ENCODE measurements at regions not wholly inside any gene's neighbourhood (a gene's known extent, or its start where the extent isn't known, plus 50 kb on each side); places are given as distances from the start of the nearest gene placed in this dataset.

DNA sequence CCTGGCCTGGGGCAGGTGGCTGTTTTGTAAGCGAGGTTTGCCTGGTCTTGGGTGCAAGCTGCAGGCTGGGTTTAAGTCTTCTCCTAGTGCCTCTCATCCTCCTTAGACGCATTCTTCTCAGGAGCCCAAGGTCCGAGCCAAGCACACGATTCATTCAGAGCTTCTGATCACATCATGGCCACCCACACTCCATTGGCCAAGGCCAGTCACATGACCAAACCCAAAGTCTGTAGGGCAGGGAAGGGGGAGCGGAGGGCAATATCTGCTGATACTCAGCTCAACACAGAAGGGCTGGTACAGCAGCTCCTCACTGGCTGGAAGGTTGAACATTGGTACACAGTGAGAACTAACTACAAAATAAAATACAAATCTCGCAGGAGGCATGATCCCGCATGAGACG lies 177.2 kb upstream of the AFDN start:
- no peak for TF ChIP-seq ZNF555 (tag by site-specific recombination; conservative IDR thresholded peaks at IDR 0.05)
- TF ChIP-seq ZNF600 (tag by site-specific recombination; IDR thresholded peaks at IDR 0.05), result no peak
- no peak for TF ChIP-seq GLI2 (tag by site-specific recombination; IDR thresholded peaks at IDR 0.05; ENCODE audit: borderline replicate concordance, low read depth)
- no peak for TF ChIP-seq ZNF174 (tag by site-specific recombination; IDR thresholded peaks at IDR 0.05)
- no peak for TF ChIP-seq ZNF514 (tag by site-specific recombination; IDR thresholded peaks at IDR 0.05)
- TF ChIP-seq ZNF707 (tag by site-specific recombination; IDR thresholded peaks at IDR 0.05), result no peak
- TF ChIP-seq, protein P1, sequence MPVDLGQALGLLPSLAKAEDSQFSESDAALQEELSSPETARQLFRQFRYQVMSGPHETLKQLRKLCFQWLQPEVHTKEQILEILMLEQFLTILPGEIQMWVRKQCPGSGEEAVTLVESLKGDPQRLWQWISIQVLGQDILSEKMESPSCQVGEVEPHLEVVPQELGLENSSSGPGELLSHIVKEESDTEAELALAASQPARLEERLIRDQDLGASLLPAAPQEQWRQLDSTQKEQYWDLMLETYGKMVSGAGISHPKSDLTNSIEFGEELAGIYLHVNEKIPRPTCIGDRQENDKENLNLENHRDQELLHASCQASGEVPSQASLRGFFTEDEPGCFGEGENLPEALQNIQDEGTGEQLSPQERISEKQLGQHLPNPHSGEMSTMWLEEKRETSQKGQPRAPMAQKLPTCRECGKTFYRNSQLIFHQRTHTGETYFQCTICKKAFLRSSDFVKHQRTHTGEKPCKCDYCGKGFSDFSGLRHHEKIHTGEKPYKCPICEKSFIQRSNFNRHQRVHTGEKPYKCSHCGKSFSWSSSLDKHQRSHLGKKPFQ (tag by site-specific recombination; IDR thresholded peaks at IDR 0.05), result no peak
- no peak for TF ChIP-seq ZNF529 (tag by site-specific recombination; IDR thresholded peaks at IDR 0.05; ENCODE audit: insufficient replicate concordance)
- TF ChIP-seq ZNF777 (tag by site-specific recombination; IDR thresholded peaks at IDR 0.05; ENCODE audit: borderline replicate concordance), result no peak
- no peak for TF ChIP-seq ZNF2 (tag by site-specific recombination; IDR thresholded peaks at IDR 0.05)
- TF ChIP-seq ZNF560 (tag by site-specific recombination; IDR thresholded peaks at IDR 0.05; ENCODE audit: borderline replicate concordance), result no peak
- TF ChIP-seq ZNF157 (tag by site-specific recombination; IDR thresholded peaks at IDR 0.05), result no peak
- no peak for TF ChIP-seq ZNF654 (tag by site-specific recombination; IDR thresholded peaks at IDR 0.05; ENCODE audit: low read depth)
- TF ChIP-seq KLF9 (tag by site-specific recombination; IDR thresholded peaks at IDR 0.05; ENCODE audit: low read depth), result no peak
- TF ChIP-seq ZBTB7A (tag by site-specific recombination; IDR thresholded peaks at IDR 0.05; ENCODE audit: low read depth), result no peak
- Histone ChIP-seq H3K4me1 (ENCODE audit: control insufficient read depth, insufficient read depth, low read length) (no peaks in the 10 kb centered on the region), H3K4me3 (ENCODE audit: low read depth, low read length) (no peak overlapping the region), H3K36me3 (ENCODE audit: control insufficient read depth in 2 of 2, insufficient read depth in 1 of 2, low read length in 2 of 2) (no peaks in the 10 kb centered on the region), H3K9me3 (ENCODE audit: control insufficient read depth, insufficient read depth, low read depth, low read length) (no peaks in the 10 kb centered on the region), H3K27ac (ENCODE audit: extremely low read depth, low read depth, low read length) (no peak overlapping the region)
- ChIA-PET CTCF (no interaction called here), POLR2A (no interaction called here)

DNA sequence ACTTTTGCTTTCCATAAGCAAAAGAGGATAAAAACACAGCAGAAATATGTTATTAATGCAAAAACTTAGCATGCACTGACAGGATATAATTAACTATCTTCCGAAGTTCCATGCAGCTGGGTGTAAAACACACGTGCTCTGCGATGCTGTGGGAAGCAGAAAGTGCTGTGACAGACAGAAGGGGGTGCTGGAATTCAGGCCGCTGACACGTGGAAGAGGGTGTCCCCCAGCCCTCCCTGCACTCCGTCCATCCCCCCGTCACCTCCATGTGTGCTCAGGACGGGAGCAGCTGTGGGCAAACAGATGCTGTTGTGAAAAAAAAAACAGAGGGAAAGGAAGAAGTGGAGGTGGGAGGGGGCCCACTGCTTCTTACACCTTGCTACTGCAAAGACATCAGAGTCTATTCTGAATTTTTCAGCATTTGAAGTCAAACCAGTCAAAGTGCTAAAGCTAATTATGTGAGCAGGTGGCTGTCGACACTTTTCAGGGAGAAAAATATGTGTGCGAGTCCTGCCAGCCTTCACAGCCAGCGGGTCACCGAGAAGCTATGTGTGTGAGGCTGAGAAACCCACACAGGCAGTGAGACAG lies 175.9 kb upstream of the AFDN start:
- Histone ChIP-seq H3K27ac (ENCODE audit: extremely low read depth, low read depth, low read length) (no peak overlapping the region), H3K4me1 (ENCODE audit: control insufficient read depth, insufficient read depth, low read length) (no peaks in the 10 kb centered on the region), H3K9me3 (ENCODE audit: control insufficient read depth, insufficient read depth, low read depth, low read length) (no peaks in the 10 kb centered on the region), H3K4me3 (ENCODE audit: low read depth, low read length) (no peak overlapping the region), H3K36me3 (ENCODE audit: control insufficient read depth in 2 of 2, insufficient read depth in 1 of 2, low read length in 2 of 2) (no peaks in the 10 kb centered on the region)
- CTCF ChIA-PET, result interaction anchor here (0.6 kb wide), 1 partner anchor 23 kb away, joined by 3 read pairs; no protein-coding TSS in a partner anchor
- POLR2A ChIA-PET, result no interaction called here
- TF ChIP-seq ZNF610 (tag by site-specific recombination; IDR thresholded peaks at IDR 0.05; ENCODE audit: borderline replicate concordance), result no peak
- TF ChIP-seq, protein P1 (tag by site-specific recombination; IDR thresholded peaks at IDR 0.05), result no peak
- TF ChIP-seq, protein P2, sequence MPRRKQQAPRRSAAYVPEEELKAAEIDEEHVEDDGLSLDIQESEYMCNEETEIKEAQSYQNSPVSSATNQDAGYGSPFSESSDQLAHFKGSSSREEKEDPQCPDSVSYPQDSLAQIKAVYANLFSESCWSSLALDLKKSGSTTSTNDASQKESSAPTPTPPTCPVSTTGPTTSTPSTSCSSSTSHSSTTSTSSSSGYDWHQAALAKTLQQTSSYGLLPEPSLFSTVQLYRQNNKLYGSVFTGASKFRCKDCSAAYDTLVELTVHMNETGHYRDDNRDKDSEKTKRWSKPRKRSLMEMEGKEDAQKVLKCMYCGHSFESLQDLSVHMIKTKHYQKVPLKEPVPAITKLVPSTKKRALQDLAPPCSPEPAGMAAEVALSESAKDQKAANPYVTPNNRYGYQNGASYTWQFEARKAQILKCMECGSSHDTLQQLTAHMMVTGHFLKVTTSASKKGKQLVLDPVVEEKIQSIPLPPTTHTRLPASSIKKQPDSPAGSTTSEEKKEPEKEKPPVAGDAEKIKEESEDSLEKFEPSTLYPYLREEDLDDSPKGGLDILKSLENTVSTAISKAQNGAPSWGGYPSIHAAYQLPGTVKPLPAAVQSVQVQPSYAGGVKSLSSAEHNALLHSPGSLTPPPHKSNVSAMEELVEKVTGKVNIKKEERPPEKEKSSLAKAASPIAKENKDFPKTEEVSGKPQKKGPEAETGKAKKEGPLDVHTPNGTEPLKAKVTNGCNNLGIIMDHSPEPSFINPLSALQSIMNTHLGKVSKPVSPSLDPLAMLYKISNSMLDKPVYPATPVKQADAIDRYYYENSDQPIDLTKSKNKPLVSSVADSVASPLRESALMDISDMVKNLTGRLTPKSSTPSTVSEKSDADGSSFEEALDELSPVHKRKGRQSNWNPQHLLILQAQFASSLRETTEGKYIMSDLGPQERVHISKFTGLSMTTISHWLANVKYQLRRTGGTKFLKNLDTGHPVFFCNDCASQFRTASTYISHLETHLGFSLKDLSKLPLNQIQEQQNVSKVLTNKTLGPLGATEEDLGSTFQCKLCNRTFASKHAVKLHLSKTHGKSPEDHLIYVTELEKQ (tag by site-specific recombination; IDR thresholded peaks at IDR 0.05; ENCODE audit: borderline replicate concordance), result no peak
- no peak for TF ChIP-seq SETDB1 (IDR thresholded peaks at IDR 0.05; ENCODE audit: insufficient read length, low read length)
- no peak for TF ChIP-seq ZBTB20 (tag by site-specific recombination; IDR thresholded peaks at IDR 0.05)
- no peak for TF ChIP-seq ZNF2 (tag by site-specific recombination; IDR thresholded peaks at IDR 0.05)
- no peak for TF ChIP-seq ZNF600 (tag by site-specific recombination; IDR thresholded peaks at IDR 0.05)
- TF ChIP-seq ZNF426 (tag by site-specific recombination; IDR thresholded peaks at IDR 0.05), result no peak
- TF ChIP-seq KLF10 (tag by site-specific recombination; IDR thresholded peaks at IDR 0.05), result no peak
- no peak for TF ChIP-seq ZBTB8A (tag by site-specific recombination; IDR thresholded peaks at IDR 0.05)
- no peak for TF ChIP-seq TRIM28 (IDR thresholded peaks at IDR 0.05; ENCODE audit: borderline replicate concordance, low read length)
- TF ChIP-seq WT1 (tag by site-specific recombination; IDR thresholded peaks at IDR 0.05), result no peak
- TF ChIP-seq, protein P3, sequence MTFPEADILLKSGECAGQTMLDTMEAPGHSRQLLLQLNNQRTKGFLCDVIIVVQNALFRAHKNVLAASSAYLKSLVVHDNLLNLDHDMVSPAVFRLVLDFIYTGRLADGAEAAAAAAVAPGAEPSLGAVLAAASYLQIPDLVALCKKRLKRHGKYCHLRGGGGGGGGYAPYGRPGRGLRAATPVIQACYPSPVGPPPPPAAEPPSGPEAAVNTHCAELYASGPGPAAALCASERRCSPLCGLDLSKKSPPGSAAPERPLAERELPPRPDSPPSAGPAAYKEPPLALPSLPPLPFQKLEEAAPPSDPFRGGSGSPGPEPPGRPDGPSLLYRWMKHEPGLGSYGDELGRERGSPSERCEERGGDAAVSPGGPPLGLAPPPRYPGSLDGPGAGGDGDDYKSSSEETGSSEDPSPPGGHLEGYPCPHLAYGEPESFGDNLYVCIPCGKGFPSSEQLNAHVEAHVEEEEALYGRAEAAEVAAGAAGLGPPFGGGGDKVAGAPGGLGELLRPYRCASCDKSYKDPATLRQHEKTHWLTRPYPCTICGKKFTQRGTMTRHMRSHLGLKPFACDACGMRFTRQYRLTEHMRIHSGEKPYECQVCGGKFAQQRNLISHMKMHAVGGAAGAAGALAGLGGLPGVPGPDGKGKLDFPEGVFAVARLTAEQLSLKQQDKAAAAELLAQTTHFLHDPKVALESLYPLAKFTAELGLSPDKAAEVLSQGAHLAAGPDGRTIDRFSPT (tag by site-specific recombination; IDR thresholded peaks at IDR 0.05), result no peak
- no peak for TF ChIP-seq REPIN1 (tag by site-specific recombination; IDR thresholded peaks at IDR 0.05; ENCODE audit: low read depth)
- TF ChIP-seq HOXA7 (CRISPR knock-in tag; IDR thresholded peaks at IDR 0.05; ENCODE audit: borderline replicate concordance), result no peak
- no peak for TF ChIP-seq ZNF140 (tag by site-specific recombination; IDR thresholded peaks at IDR 0.05)
